Loucy (cell line): ENCODE measurements at regions not wholly inside any gene's neighbourhood (a gene's known extent, or its start where the extent isn't known, plus 50 kb on each side); places are given as distances from the start of the nearest gene placed in this dataset.

Experiments
- CTCF ChIP-seq: fragments of 200-600 bp; sonication (generic); conservative IDR thresholded peaks from 2 replicates; pipeline ENCODE4 v1.5.1; 2014; ENCODE audit warnings: mild to moderate bottlenecking, antibody characterized with exemption, low read length
- EZH2phosphoT487 ChIP-seq: fragments of 200-600 bp; IDR thresholded peaks from 2 replicates; pipeline ENCODE4 v1.6.1; 2018; ENCODE audit warnings: antibody characterized with exemption, mild to moderate bottlenecking, moderate library complexity, borderline replicate concordance

- TF ChIP-seq CTCF (no peak), EZH2phosphoT487 (no peak)
Measured at GRCh38 chr3:189459231-189459630, 172.0 kb upstream of the TP63 start.
